Choroid plexus epithelial cell (primary cell): ENCODE measurements at regions not wholly inside any gene's neighbourhood (a gene's known extent, or its start where the extent isn't known, plus 50 kb on each side); places are given as distances from the start of the nearest gene placed in this dataset.
"Not testable (repeated sequence)": the region's sequence is repeated elsewhere in the genome, so short reads cannot be mapped to it uniquely, and the experiment has no call there.

Experiments used
- DNase-seq: peaks from one replicate; pipeline ENCODE4 v3.0.0-alpha.2; 2010; ENCODE audit warnings: low read depth
- H3K4me3 ChIP-seq: 2 replicates; pipeline ENCODE4 v1.5.1; 2011; ENCODE audit warnings: low read depth, mild to moderate bottlenecking, control low read depth, low read length, moderate library complexity
- CTCF ChIP-seq: conservative IDR thresholded peaks from 2 replicates; pipeline ENCODE4 v1.5.1; 2011; ENCODE audit warnings: low read depth, mild to moderate bottlenecking, control low read depth, inconsistent platforms, low read length, moderate library complexity

- DNase-seq = no peak
- TF ChIP-seq CTCF = no peak
- no peak overlapping the region for H3K4me3 ChIP-seq
Measured at GRCh38 chr16:35149550-35149949, 1690.1 kb downstream of the TP53TG3F start.

DNA sequence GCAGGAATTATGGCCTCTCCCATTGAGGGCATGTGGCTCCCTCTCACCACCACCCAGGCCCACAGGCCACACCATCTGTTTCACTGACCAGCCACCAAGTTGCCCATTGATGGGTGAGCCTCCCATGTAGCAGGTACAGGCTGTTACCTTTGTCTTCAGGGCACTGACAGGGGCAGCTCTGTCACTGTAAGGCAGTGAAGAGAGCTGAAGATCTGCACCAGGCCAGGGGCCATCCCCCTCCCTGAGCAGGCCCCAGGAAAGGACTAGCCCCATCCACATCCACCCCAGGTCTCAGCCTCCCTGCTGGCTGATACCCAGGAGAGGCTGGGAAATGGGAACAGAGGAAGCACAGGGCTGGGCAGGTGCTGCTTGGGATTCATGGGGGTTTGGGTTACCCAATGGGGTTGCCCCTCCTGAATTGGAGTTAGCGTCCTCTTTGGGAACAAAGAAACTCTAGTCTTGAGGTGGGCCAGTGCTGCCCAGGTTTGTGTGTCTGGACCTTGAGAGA is 1691.4 kb downstream of the TP53TG3F start:
- no peak for TF ChIP-seq CTCF
- no peak for DNase-seq
- H3K4me3 ChIP-seq = no peak overlapping the region

GRCh38 chr16:35152067-35152627 is 1692.7 kb downstream of the TP53TG3F start:
- no peak for DNase-seq
- H3K4me3 ChIP-seq = no peak overlapping the region
- no peak for TF ChIP-seq CTCF

DNA sequence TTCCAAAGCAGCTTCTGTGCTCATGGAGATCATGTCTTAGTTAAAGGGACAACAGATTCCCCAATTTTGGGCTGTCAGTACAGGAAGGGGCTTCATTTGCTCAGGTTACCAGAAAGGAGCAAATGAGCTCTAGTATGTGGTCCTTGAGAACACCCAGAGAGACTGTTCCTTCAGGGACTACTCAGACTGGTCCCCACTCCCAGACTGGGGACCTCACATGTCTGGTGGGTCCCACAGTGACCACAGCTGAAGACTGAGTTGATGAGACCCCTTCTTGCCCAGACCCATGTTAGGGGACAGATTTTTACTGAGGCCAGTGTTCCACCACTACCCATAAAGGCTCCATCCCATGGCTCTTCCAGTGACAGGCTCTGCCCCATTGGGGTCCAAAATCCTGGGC is 1695.2 kb downstream of the TP53TG3F start:
- H3K4me3 ChIP-seq = no peak overlapping the region
- no peak for TF ChIP-seq CTCF
- DNase-seq = no peak

GRCh38 chr16:35157549-35157948 is 1698.1 kb downstream of the TP53TG3F start:
- H3K4me3 ChIP-seq, DNase-seq: not testable (repeated sequence)

DNA sequence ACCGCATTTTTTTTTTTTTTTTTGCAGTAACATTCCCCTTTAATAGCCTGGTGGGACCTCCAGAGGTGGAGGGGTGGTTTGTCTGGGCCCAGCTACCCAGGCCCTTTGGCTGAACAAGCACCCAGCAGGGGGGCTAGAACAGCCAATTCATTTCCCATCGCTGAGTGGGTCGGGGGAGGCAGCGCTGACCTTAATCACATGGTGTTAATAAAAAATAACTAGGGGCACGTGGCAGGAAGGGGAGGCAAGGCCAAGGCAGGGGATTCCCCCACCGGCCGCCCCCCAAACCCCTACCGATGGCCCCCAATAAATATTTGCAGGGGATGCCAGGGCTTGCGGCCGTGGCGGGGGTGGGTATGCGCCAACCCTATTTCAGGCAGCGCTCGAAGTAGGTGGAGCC is 1709.9 kb downstream of the TP53TG3F start:
- H3K4me3 ChIP-seq, DNase-seq: not testable (repeated sequence)

- not testable (repeated sequence) for DNase-seq, H3K4me3 ChIP-seq
Measured at GRCh38 chr16:35170061-35170460, 1710.6 kb downstream of the TP53TG3F start.

DNA sequence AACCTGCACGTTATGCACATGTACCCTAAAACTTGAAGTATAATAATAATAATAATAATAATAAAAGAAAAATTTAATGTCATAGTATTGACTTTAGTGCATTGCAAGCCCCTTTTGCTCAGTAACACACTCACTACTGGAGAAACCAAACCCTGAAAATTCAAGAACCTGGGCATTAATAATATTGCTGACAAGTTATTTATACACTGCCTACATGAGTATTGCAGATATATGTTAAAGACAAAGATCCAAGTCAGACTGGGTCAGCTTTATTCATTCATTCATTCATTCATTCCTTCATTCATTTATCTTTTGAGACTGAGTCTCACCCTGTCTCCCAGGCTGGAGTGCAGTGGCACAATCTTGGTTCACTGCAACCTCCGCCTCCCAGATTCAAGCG is 1711.2 kb downstream of the TP53TG3F start:
- no peak for TF ChIP-seq CTCF
- DNase-seq = no peak
- H3K4me3 ChIP-seq = no peak overlapping the region

- H3K4me3 ChIP-seq = no peak overlapping the region
- no peak for DNase-seq
- no peak for TF ChIP-seq CTCF
Measured at GRCh38 chr16:35171106-35171505, 1711.7 kb downstream of the TP53TG3F start.
